Fibroblast of pulmonary artery (primary cell): ENCODE measurements at regions not wholly inside any gene's neighbourhood (a gene's known extent, or its start where the extent isn't known, plus 50 kb on each side); places are given as distances from the start of the nearest gene placed in this dataset.

ENCODE experiments used
- DNase-seq: peaks from one replicate; pipeline ENCODE4 v3.0.0-alpha.2; 2010; ENCODE audit warnings: low read depth
- H3K4me3 ChIP-seq: replicated peaks from 2 replicates; pipeline ENCODE4 v1.5.1; 2011; ENCODE audit warnings: low read depth, mild to moderate bottlenecking, control low read depth, low read length, moderate library complexity
- TF ChIP-seq, protein P1 (sequence below): IDR thresholded peaks from 2 replicates; pipeline ENCODE4 v1.5.1; 2011; ENCODE audit warnings: mild to moderate bottlenecking, control low read depth, low read length, inconsistent platforms; ENCODE audit errors: missing control alignments

DNA sequence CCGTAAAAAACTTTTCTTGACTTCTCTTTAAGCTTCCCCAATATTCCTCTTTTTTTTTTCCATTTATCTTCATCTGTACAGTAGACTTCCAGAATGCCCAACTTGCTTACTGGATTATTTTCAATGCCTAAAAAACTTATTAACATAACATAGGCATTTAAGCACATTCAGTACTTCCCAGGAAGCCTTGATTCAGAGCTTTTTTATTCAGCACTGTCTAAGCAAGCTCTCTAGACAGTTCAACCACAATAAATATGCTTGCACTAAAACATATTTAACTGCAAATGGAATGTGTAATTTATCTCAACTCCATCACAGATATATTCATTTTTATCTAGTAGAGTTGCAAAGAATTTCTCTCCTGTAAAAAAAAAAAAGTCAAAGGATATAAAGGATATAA is 997.8 kb downstream of the ARAP2 start:
- no peak for DNase-seq
- TF ChIP-seq, protein P1, sequence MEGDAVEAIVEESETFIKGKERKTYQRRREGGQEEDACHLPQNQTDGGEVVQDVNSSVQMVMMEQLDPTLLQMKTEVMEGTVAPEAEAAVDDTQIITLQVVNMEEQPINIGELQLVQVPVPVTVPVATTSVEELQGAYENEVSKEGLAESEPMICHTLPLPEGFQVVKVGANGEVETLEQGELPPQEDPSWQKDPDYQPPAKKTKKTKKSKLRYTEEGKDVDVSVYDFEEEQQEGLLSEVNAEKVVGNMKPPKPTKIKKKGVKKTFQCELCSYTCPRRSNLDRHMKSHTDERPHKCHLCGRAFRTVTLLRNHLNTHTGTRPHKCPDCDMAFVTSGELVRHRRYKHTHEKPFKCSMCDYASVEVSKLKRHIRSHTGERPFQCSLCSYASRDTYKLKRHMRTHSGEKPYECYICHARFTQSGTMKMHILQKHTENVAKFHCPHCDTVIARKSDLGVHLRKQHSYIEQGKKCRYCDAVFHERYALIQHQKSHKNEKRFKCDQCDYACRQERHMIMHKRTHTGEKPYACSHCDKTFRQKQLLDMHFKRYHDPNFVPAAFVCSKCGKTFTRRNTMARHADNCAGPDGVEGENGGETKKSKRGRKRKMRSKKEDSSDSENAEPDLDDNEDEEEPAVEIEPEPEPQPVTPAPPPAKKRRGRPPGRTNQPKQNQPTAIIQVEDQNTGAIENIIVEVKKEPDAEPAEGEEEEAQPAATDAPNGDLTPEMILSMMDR = no peak
- no peak overlapping the region for H3K4me3 ChIP-seq

- DNase-seq = no peak
- TF ChIP-seq, protein P1 = no peak
- H3K4me3 ChIP-seq = no peak overlapping the region
These were observed 997.3 kb downstream of the ARAP2 start for GRCh38 chr4:35247047-35247446.

DNA sequence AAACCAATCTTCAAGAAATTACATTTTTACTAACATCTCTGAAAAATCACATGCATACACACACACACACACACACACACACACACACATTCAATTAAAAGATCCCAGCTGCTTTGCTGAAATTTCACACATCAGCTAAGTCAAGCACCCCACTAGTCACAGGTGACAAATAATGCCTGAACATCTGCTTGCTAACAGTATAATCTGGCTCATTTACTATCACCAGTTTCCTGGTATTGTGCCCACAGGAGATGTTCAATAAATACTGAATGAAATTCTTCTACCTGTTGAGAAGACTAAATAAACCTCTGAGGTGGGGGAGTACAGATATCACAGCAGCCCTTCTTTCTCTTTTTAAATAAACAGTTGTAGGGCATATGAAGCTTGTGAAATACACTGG is 994.0 kb downstream of the ARAP2 start:
- TF ChIP-seq, protein P1 = no peak
- no peak overlapping the region for H3K4me3 ChIP-seq
- DNase-seq = no peak

DNA sequence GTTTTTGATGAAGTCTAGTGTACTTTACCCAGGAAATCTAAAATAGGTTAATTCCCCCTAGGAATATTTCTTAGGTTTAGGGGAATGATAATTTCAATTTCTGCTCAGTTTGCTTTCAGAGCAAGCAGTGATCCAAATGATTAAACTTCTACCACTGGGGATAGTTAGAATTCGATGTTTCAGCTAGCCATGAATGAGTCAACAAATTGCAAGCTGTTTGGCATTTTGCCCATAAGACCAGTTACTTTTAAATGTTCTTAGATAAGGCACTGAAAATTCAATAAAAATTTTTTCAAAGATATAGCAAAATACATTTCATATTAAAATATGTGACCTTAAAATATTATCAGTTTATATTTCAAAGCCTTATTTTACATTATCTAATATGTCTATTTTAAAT is 993.6 kb downstream of the ARAP2 start:
- H3K4me3 ChIP-seq = no peak overlapping the region
- TF ChIP-seq, protein P1 = no peak
- no peak for DNase-seq

DNA sequence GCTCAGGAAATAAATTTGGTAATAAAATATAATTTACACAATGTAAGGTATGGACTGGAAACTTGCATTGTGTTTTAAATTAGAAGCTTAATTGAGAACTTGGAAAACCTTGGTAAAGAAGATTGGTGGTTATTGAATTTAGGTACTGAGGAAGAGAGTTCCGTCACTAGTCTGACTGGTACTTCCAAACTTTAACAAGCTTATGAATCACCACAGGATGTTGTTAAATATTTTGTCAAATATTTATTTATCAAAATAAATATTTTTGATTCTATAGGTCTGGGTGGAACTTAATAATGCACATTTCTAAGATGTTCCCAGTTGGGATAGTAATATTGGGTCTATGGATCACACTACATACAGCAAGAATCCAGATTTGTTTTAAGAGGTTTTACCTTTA is 992.2 kb downstream of the ARAP2 start:
- TF ChIP-seq, protein P1 = no peak
- no peak overlapping the region for H3K4me3 ChIP-seq
- DNase-seq = no peak

- TF ChIP-seq, protein P1 = no peak
- no peak for DNase-seq
- H3K4me3 ChIP-seq = no peak overlapping the region
These were observed 991.4 kb downstream of the ARAP2 start for GRCh38 chr4:35252866-35253265.

DNA sequence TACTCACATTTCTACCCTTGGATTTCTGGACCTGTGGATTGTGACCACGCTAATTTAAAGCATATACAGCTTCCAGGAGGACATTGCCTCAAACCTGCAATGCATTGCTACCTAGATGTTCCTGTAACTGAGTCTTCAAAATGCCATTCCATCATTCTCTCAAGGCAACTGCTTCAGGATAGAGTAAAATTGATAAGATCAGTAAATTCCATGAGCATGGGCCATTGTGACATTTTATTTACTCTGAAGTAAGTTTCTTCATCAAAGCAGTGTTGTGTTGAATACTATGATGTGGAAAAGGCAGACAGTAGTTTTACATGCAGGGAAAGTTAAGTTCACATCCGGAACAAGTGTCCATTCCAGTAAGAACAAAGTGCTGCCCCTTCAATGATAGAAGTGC is 991.0 kb downstream of the ARAP2 start:
- TF ChIP-seq, protein P1 = no peak
- no peak for DNase-seq
- no peak overlapping the region for H3K4me3 ChIP-seq
